Endothelial cell of umbilical vein (primary cell): ENCODE measurements at regions not wholly inside any gene's neighbourhood (a gene's known extent, or its start where the extent isn't known, plus 50 kb on each side); places are given as distances from the start of the nearest gene placed in this dataset.

ENCODE experiments used
- EZH2 ChIP-seq: IDR thresholded peaks from 2 replicates; pipeline ENCODE4 v1.6.1; 2012; ENCODE audit warnings: borderline replicate concordance, low read depth, mild to moderate bottlenecking, moderate library complexity, low read length, inconsistent platforms; ENCODE audit not compliant: severe bottlenecking
- FOS ChIP-seq: IDR thresholded peaks from 2 replicates; pipeline ENCODE4 v1.6.1; 2011; ENCODE audit warnings: mild to moderate bottlenecking, low read length, moderate library complexity, borderline replicate concordance; ENCODE audit not compliant: insufficient read depth
- GATA2 ChIP-seq: IDR thresholded peaks from 2 replicates; pipeline ENCODE4 v1.7.0; 2011; ENCODE audit warnings: low read depth, mild to moderate bottlenecking, moderate library complexity, mixed read lengths, low read length; ENCODE audit not compliant: insufficient read length, insufficient read depth
- JUN ChIP-seq: IDR thresholded peaks from 2 replicates; pipeline ENCODE4 v1.6.1; 2011; ENCODE audit warnings: borderline replicate concordance, low read depth; ENCODE audit not compliant: insufficient read length, insufficient read depth
- MYC ChIP-seq: IDR thresholded peaks from one replicate; pipeline ENCODE4 v1.6.1; 2011; ENCODE audit warnings: mild to moderate bottlenecking, low read depth, low read length
- POLR2A ChIP-seq: IDR thresholded peaks from 2 replicates; pipeline ENCODE4 v1.6.1; 2012; ENCODE audit warnings: low read depth, mild to moderate bottlenecking, control low read depth, low read length
- POLR2AphosphoS5 ChIP-seq: IDR thresholded peaks from 2 replicates; pipeline ENCODE4 v1.6.1; 2012; ENCODE audit warnings: low read depth, mild to moderate bottlenecking, control low read depth, low read length, moderate library complexity; ENCODE audit not compliant: insufficient read depth
- TF ChIP-seq, protein P1 (sequence below), 2 donors: IDR thresholded peaks; 1 replicate in 1 of 2; 2 replicates in 1 of 2; pipeline ENCODE4 v1.5.1; 2011; ENCODE audit warnings: low read length in 2 of 2, mild to moderate bottlenecking in 2 of 2, moderate library complexity in 2 of 2, control low read depth in 1 of 2, inconsistent platforms in 1 of 2, low read depth in 1 of 2; ENCODE audit not compliant: insufficient read depth in 1 of 2; ENCODE audit errors: extremely low read depth in 1 of 2
- TF ChIP-seq, protein P2 (sequence below): IDR thresholded peaks from 2 replicates; pipeline ENCODE4 v1.6.1; 2011; ENCODE audit not compliant: insufficient read depth, insufficient read length

DNA sequence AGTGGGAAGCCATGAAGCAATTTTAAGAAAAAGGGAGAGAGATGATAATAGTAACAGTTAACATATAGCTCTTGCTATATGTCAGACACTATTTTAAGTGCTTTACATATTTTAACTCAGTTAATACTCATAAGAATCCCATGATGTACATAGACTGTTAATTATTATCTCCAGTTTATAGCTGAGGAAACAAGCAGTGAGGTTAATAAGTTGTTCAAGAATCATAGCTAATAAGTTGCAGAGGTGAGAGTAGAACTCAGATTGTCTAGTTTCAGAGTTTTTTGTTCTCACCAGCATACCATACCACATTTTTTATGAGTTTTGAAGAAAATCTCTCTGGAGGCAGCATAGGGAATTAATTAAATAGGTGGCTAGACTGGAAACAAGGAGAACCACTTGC is 144.6 kb upstream of the MMS22L start:
- no peak for TF ChIP-seq JUN
- TF ChIP-seq, protein P1, sequence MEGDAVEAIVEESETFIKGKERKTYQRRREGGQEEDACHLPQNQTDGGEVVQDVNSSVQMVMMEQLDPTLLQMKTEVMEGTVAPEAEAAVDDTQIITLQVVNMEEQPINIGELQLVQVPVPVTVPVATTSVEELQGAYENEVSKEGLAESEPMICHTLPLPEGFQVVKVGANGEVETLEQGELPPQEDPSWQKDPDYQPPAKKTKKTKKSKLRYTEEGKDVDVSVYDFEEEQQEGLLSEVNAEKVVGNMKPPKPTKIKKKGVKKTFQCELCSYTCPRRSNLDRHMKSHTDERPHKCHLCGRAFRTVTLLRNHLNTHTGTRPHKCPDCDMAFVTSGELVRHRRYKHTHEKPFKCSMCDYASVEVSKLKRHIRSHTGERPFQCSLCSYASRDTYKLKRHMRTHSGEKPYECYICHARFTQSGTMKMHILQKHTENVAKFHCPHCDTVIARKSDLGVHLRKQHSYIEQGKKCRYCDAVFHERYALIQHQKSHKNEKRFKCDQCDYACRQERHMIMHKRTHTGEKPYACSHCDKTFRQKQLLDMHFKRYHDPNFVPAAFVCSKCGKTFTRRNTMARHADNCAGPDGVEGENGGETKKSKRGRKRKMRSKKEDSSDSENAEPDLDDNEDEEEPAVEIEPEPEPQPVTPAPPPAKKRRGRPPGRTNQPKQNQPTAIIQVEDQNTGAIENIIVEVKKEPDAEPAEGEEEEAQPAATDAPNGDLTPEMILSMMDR (IDR thresholded peaks at IDR 0.05; ENCODE audit: extremely low read depth in 1 of 2, insufficient read depth in 1 of 2, low read depth in 1 of 2, low read length in 2 of 2): no peak
- no peak for TF ChIP-seq POLR2A
- no peak for TF ChIP-seq GATA2
- TF ChIP-seq POLR2AphosphoS5: no peak
- TF ChIP-seq, protein P2, sequence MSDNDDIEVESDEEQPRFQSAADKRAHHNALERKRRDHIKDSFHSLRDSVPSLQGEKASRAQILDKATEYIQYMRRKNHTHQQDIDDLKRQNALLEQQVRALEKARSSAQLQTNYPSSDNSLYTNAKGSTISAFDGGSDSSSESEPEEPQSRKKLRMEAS: no peak
- TF ChIP-seq EZH2: no peak
- no peak for TF ChIP-seq FOS
- TF ChIP-seq MYC: no peak
